NOMO-1 (cell line): ENCODE measurements at regions not wholly inside any gene's neighbourhood (a gene's known extent, or its start where the extent isn't known, plus 50 kb on each side); places are given as distances from the start of the nearest gene placed in this dataset.
A peak's percentile ranks its signal among the peaks of the same experiment; 100 is the strongest.

ENCODE experiments used
- DNase-seq, 2 experiments: peaks; one replicate each; lab custom pipeline; 2025; ENCODE audit not compliant: unreplicated experiment in 2 of 2; lab: John Stamatoyannopoulos, UW

DNA sequence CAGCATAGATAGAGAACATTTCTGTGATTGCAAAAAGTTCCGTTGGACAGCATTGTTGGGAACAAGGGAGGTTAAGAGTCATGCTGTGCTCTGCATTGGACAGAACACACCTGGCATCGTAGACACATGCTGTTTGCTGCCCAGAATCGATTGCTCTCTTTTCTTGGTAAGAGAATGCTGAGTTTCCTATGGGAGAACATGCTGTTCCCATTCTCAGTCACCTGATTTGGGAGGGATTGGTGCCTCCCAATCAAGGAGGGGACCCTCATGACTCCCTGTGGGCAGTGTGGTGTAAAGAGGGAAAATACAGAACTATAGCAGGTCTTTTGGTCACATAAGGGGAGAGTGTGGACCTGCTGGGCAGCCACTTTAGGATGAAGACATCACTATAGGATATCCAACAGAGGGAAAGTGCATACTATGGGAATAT, 555.4 kb upstream of the CLINT1 start:
- no peak for DNase-seq

DNA sequence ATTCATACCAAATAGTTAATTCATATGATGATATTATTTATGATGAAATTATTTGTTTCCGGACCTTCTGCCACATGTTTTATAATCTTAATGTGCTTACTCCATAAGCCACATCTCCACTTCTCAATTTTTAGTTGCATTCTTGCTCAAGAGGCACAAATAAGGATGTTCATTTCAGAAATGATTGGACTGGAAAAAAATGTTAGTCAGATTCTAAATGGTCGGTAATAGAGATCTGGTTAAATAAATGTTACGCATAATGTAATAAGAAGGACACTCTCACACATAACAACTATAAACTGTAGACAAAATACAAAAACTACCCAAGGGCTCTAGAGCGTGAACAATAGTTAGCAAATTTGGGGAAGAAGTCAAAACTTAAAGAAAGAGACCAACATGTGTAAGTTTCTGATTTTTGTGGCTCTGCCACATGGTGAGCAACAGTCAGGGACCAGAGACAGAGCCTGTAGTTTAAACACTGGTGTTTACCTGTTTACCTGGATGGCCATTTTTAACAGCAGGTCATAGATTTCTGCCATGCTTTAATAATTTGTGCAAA, 554.3 kb upstream of the CLINT1 start:
- DNase-seq, result peak; percentile 76 to 91

GRCh38 chr5:158410976-158411375, 552.0 kb upstream of the CLINT1 start:
- no peak for DNase-seq

DNA sequence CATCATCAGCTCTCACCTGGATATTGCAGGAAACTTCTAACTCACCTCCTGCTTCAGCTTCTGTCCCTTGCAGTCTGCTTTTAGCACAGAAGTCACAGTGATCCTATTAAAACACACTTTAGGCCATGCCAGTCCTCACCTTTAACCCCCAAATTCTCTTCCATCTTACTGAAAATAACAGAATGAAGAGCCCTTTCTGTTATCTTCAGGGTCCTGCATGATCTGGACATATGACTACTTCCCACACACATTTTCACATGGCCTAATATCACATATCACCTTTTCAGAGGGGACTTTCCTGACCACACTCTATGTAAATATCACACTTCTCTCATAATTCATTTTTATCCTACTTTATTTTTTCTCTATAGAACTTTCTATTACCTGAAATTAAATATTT, 550.6 kb upstream of the CLINT1 start:
- no peak for DNase-seq

GRCh38 chr5:158407824-158408195, 548.9 kb upstream of the CLINT1 start:
- DNase-seq, result no peak

DNA sequence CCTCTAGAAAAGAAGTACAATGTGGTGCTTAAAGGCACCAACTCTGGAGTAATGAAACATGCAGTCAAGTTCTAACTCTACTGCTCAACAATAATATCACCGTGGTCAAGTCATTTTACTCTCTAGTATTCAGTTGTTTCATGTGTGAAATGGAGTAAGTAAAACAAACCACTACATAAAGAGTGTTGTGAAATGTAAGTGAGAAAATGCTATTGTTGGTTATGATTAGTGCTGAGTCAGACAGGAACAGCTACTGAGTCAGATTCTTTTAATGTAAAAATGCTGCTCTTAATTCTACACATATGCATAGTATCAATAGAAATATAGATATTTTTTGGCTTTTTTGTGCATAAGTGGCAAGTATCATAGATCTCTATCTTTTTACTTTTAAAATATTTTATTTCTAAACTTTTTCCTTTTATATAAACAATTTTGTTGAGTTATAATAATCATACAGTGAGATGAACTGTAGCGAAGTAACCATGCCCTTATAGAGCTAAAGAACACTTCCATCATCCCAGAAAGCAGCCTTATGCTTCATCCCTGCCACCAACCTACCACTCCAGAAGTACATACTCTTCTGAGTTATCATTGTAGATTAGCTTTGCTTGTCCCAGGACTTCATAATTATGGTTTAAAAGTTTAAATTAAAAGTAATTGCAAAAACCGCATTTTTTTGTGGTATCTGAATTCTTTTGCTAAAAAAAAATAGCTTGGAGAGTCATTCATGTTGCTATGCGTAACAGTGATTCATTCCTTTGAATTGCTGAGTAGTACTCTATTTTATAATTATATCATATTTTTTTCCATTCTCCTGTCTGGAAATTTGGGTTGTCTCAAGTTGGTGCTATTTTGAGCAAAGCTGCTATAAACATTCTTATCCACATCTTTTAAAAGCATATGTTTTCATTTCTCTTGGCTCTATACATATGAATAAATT, 548.2 kb upstream of the CLINT1 start:
- DNase-seq, result peak; percentile 11 to 81

DNA sequence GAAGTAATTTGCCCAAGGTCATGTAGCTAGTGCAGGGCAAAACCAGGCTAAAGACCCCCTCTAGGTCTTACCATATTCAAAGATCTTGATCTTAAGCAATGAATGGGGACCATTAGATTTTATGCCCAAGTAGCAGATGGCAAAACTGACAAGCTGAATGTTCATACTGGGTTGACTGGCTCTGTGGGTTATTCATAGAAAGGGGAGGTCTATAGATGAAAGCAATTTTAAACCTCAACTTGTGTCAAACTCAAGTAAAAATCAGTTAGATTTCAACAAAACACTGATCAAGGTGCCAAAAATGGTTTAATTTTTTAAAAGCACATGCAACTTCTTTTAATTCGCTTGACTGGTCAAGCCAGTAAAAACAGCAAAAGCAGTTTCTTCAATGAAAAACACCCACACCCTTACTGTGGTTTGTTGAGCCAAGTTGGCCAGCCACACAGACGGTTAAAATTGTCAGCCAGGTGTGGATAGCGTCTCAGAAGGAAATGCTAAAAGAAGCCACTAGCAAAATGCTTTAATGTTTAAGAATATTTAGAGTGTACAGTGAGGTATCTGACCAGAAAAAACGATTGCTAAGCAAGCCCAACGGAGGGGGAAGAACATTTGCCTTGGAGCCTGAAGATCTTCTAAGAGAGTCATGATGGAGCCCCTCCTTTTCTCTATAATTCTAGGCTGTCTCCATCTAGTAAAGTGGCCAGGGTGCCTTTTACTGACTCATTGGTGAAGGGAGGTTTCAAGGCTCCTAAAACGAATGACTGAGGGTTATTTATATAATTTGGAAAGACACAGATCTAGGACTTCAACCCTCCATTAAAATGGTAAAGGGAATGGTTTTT, 539.6 kb upstream of the CLINT1 start:
- DNase-seq, result no peak

- DNase-seq, result no peak
These were observed 538.3 kb upstream of the CLINT1 start for GRCh38 chr5:158397278-158397677.

DNA sequence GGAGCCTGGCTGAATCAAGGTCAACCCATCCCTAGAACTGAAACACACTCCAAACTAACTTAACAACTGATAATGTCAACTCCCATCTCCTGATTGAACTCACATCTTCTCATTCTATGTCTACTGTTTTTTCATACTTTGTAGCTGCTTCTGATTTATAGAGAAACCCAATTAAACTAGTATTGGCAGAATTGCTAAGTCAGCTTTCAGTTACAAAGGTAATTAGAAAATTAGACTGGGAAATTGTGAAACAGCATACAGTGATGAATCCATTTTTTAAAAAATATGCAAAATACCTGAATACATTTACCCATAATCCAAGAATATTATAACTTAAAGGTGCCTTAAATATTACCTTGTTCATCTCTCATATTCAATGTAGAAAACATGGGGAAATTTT, 535.2 kb upstream of the CLINT1 start:
- DNase-seq, result no peak

DNA sequence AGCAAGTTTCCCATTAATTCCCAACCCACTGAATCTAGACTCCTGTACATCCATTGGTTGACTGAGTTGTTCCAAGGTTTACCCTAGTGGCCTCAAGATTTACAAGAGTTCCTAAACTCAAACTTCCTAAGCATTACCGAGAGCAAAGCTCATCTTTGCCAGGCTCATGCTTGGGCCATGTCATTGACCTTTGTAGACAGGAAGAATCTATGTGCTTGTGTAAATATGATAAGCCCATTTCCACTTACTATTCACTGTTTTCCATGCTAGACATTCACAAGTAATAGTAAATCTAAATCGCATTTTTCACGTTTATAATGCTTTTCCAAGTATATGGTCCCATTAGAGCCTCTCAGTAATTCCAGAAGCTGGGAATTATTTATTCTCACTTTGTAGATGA, 534.5 kb upstream of the CLINT1 start:
- no peak for DNase-seq

- no peak for DNase-seq
These were observed 533.8 kb upstream of the CLINT1 start for GRCh38 chr5:158392753-158393152.

- peak in 1 of 2 experiments; percentile 33 for DNase-seq
These were observed 531.6 kb upstream of the CLINT1 start for GRCh38 chr5:158390577-158390976.

DNA sequence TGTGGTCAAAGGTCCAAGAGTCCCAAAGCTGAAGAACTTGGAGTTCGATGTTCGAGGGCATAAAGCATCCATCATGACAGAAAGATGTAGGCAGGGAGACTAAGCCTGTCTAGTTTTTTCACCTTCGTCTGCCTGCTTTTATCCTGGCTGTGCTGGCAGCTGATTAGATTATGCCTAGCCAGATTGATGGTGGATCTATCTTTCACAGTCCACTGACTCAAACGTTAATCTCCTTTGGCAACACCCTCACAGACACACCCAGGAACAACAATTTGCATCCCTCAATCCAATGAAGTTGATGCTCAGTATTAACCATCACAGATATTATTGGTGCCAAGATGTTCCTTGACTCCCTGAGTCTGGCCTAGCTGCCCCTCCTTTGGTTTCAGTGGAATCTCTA, 530.8 kb upstream of the CLINT1 start:
- DNase-seq, result no peak

DNA sequence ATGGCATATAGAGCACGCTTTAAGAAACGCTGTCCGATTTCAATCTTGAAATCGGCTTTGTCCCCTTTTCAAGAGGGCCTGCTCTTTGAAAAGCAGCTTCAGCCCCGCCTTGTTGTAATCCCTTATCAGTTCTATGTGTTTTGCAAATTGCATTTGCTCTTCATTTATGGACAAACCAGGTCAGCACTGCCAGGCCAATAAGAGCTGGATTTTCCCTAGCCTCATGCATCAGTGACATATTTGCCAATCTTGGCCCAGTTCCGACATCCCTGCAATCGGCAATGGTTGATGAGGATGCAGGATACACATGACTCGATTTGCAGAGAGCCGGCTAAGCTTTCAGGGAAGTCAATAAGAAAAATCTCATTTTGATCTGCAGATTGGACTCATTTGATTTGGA, 529.1 kb upstream of the CLINT1 start:
- DNase-seq, result no peak

GRCh38 chr5:158387499-158387898, 528.6 kb upstream of the CLINT1 start:
- no peak for DNase-seq

- DNase-seq, result no peak
These were observed 527.0 kb upstream of the CLINT1 start for GRCh38 chr5:158385982-158386381.

DNA sequence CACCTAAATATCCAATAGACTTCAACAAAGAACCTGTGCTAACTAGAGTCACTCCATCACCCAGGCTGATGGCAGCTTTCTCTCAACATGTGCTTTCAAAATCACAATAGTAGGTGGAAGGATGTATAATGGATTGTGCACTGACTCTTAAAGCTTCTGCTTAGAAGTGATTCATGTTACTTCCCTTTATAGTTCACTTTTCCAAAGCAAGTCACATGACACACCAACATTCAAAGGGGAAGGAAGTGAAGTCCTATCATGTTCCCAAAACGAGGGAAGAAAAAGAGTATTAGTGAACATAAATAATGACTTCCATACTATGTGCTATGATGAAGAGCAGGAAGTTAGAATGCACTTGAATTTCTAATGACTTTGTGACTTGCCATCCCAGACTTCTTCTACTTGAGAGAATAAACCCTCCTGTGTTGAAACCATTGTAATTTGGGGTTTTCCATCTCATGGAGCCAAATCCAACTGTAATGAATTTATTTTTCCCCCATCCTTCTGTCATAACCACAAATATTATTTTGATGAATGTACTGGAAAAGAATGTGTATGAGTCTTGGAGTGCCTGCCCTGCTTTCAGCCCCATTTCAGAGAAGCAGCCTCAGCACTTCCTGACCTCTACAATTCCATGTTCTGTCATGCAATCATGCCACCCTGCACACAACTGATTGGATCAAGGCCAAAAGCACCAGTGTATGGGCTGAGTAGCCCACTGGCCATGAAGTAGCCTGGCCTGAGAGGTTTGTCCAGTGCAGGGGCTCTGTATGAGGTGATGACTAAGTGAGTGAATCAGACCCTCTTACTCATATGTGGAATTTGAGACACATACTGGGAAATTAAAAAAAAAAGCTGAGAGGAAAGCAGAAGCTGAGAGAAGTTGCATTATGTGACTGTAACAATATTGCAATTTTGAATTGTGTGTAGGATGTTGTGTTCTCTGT, 525.9 kb upstream of the CLINT1 start:
- peak in 1 of 2 experiments; percentile 9 for DNase-seq

GRCh38 chr5:158383486-158383885, 524.5 kb upstream of the CLINT1 start:
- DNase-seq, result peak in 1 of 2 experiments; percentile 30

- DNase-seq, result peak; percentile 85 to 96
These were observed 523.5 kb upstream of the CLINT1 start for GRCh38 chr5:158382473-158382872.

- no peak for DNase-seq
These were observed 522.7 kb upstream of the CLINT1 start for GRCh38 chr5:158381614-158382160.
